Astrocyte (in vitro differentiated cells and primary cell): ENCODE measurements at regions not wholly inside any gene's neighbourhood (a gene's known extent, or its start where the extent isn't known, plus 50 kb on each side); places are given as distances from the start of the nearest gene placed in this dataset.

Source experiments
- DNase-seq: peaks from one replicate; pipeline ENCODE4 v3.0.0-alpha.2; 2010; ENCODE audit warnings: low read depth
- FAIRE-seq: peaks from 2 replicates; lab custom pipeline; 2011; peaks lifted over from hg19 to GRCh38; lab: Jason Lieb, UNC
- H2AFZ ChIP-seq: 2 replicates; pipeline ENCODE4 v1.6.0; 2012; ENCODE audit warnings: low read depth, low read length, inconsistent platforms
- H3K27ac ChIP-seq: 2 replicates; pipeline ENCODE4 v1.5.1; 2011; ENCODE audit warnings: low read depth, low read length, inconsistent platforms
- H3K27me3 ChIP-seq: 2 replicates; pipeline ENCODE4 v1.6.0; 2011; ENCODE audit warnings: low read length, inconsistent platforms; ENCODE audit not compliant: insufficient read depth
- H3K36me3 ChIP-seq: 2 replicates; pipeline ENCODE4 v1.5.1; 2011; ENCODE audit warnings: low read length, inconsistent platforms; ENCODE audit not compliant: insufficient read depth
- H3K4me1 ChIP-seq: 2 replicates; pipeline ENCODE4 v1.5.1; 2011; ENCODE audit warnings: low read length, inconsistent platforms; ENCODE audit not compliant: insufficient read depth
- H3K4me2 ChIP-seq: 2 replicates; pipeline ENCODE4 v1.6.0; 2012; ENCODE audit warnings: low read length, inconsistent platforms
- H3K4me3 ChIP-seq: 2 replicates; pipeline ENCODE4 v1.5.1; 2011; ENCODE audit warnings: low read depth, mild to moderate bottlenecking, low read length, inconsistent platforms; ENCODE audit not compliant: insufficient read depth
- H3K79me2 ChIP-seq: 2 replicates; pipeline ENCODE4 v1.6.0; 2012; ENCODE audit warnings: mild to moderate bottlenecking, low read length, inconsistent platforms; ENCODE audit not compliant: insufficient read depth
- H3K9ac ChIP-seq: 2 replicates; pipeline ENCODE4 v1.6.0; 2012; ENCODE audit warnings: mild to moderate bottlenecking, low read length, inconsistent platforms
- H3K9me3 ChIP-seq: 2 replicates; pipeline ENCODE4 v1.5.1; 2012; ENCODE audit warnings: low read depth, mild to moderate bottlenecking, low read length, inconsistent platforms; ENCODE audit not compliant: insufficient read depth
- H4K20me1 ChIP-seq: 2 replicates; pipeline ENCODE4 v1.6.0; 2012; ENCODE audit warnings: low read length, inconsistent platforms; ENCODE audit not compliant: insufficient read depth
- H3K27ac Mint-ChIP-seq: one replicate; pipeline ENCODE4 v1.8.0; 2021; ENCODE audit warnings: mild to moderate bottlenecking, mixed read lengths; ENCODE audit not compliant: unreplicated experiment
- H3K27me3 Mint-ChIP-seq: one replicate; pipeline ENCODE4 v1.8.0; 2021; ENCODE audit warnings: low read depth, mixed read lengths; ENCODE audit not compliant: unreplicated experiment
- H3K36me3 Mint-ChIP-seq: one replicate; pipeline ENCODE4 v1.8.0; 2021; ENCODE audit warnings: low read depth, mixed read lengths; ENCODE audit not compliant: unreplicated experiment
- H3K4me1 Mint-ChIP-seq: one replicate; pipeline ENCODE4 v1.8.0; 2021; ENCODE audit warnings: low read depth, mixed read lengths; ENCODE audit not compliant: unreplicated experiment
- H3K4me3 Mint-ChIP-seq: one replicate; pipeline ENCODE4 v1.8.0; 2021; ENCODE audit warnings: mild to moderate bottlenecking, moderate library complexity, mixed read lengths; ENCODE audit not compliant: unreplicated experiment
- H3K9me3 Mint-ChIP-seq: one replicate; pipeline ENCODE4 v1.8.0; 2021; ENCODE audit warnings: mild to moderate bottlenecking, mixed read lengths; ENCODE audit not compliant: unreplicated experiment
- CTCF ChIP-seq: IDR thresholded peaks from 2 replicates; pipeline ENCODE4 v1.5.1; 2011; ENCODE audit warnings: low read depth, mild to moderate bottlenecking, inconsistent platforms, low read length, moderate library complexity; ENCODE audit not compliant: insufficient read depth
- EZH2 ChIP-seq: IDR thresholded peaks from 2 replicates; pipeline ENCODE4 v1.6.1; 2012; ENCODE audit warnings: mild to moderate bottlenecking, low read length, inconsistent platforms; ENCODE audit not compliant: insufficient read depth

- H3K27me3 ChIP-seq, result peaks cover 4% of the 10 kb centered on the region
- H3K36me3 Mint-ChIP-seq, result no peaks in the 10 kb centered on the region
- H3K9me3 Mint-ChIP-seq, result no peaks in the 10 kb centered on the region
- no peak overlapping the region for H3K4me3 ChIP-seq
- TF ChIP-seq CTCF (no peak), EZH2 (no peak)
- no peaks in the 10 kb centered on the region for H3K9me3 ChIP-seq
- no peak overlapping the region for H3K4me3 Mint-ChIP-seq
- no peaks in the 10 kb centered on the region for H4K20me1 ChIP-seq
- peaks cover 30% of the 10 kb centered on the region for H3K4me1 Mint-ChIP-seq
- H3K4me2 ChIP-seq, result no peak overlapping the region
- H2AFZ ChIP-seq, result no peak overlapping the region
- peaks cover 15% of the 10 kb centered on the region for H3K4me1 ChIP-seq
- no peak overlapping the region for H3K27ac Mint-ChIP-seq
- no peaks in the 10 kb centered on the region for H3K79me2 ChIP-seq
- no peak overlapping the region for H3K9ac ChIP-seq
- no peak overlapping the region for H3K27ac ChIP-seq
- no peak for DNase-seq
- H3K36me3 ChIP-seq, result no peaks in the 10 kb centered on the region
- no peak for FAIRE-seq
- H3K27me3 Mint-ChIP-seq, result peaks cover 8% of the 10 kb centered on the region
These were observed 111.3 kb downstream of the DAD1 start for GRCh38 chr14:22477569-22478194.

GRCh38 chr14:22476887-22477286 is 112.1 kb downstream of the DAD1 start:
- H3K27me3 ChIP-seq, result peaks cover 4% of the 10 kb centered on the region
- no peak overlapping the region for H3K9ac ChIP-seq
- peaks cover 8% of the 10 kb centered on the region for H3K27me3 Mint-ChIP-seq

More at GRCh38 chr14:22476887-22477286, 112.1 kb downstream of the DAD1 start:
- DNase-seq (no peak), FAIRE-seq (no peak)
- H3K36me3 ChIP-seq, result no peaks in the 10 kb centered on the region
- H3K4me3 ChIP-seq, result no peak overlapping the region
- H3K4me1 ChIP-seq, result peaks cover 15% of the 10 kb centered on the region
- no peak overlapping the region for H3K4me3 Mint-ChIP-seq
- no peak overlapping the region for H3K27ac ChIP-seq
- H3K79me2 ChIP-seq, result no peaks in the 10 kb centered on the region
- H3K9me3 ChIP-seq, result no peaks in the 10 kb centered on the region
- H2AFZ ChIP-seq, result no peak overlapping the region
- peaks cover 29% of the 10 kb centered on the region for H3K4me1 Mint-ChIP-seq
- H3K27ac Mint-ChIP-seq, result no peak overlapping the region
- H3K9me3 Mint-ChIP-seq, result no peaks in the 10 kb centered on the region
- no peaks in the 10 kb centered on the region for H4K20me1 ChIP-seq
- no peak for TF ChIP-seq EZH2
- TF ChIP-seq CTCF, result no peak
- no peak overlapping the region for H3K4me2 ChIP-seq
- no peaks in the 10 kb centered on the region for H3K36me3 Mint-ChIP-seq
